ENCODE measurements at regions not wholly inside any gene's neighbourhood (a gene's known extent, or its start where the extent isn't known, plus 50 kb on each side); places are given as distances from the start of the nearest gene placed in this dataset.

- TF ChIP-seq, protein P1, sequence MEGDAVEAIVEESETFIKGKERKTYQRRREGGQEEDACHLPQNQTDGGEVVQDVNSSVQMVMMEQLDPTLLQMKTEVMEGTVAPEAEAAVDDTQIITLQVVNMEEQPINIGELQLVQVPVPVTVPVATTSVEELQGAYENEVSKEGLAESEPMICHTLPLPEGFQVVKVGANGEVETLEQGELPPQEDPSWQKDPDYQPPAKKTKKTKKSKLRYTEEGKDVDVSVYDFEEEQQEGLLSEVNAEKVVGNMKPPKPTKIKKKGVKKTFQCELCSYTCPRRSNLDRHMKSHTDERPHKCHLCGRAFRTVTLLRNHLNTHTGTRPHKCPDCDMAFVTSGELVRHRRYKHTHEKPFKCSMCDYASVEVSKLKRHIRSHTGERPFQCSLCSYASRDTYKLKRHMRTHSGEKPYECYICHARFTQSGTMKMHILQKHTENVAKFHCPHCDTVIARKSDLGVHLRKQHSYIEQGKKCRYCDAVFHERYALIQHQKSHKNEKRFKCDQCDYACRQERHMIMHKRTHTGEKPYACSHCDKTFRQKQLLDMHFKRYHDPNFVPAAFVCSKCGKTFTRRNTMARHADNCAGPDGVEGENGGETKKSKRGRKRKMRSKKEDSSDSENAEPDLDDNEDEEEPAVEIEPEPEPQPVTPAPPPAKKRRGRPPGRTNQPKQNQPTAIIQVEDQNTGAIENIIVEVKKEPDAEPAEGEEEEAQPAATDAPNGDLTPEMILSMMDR (IDR thresholded peaks at IDR 0.05; ENCODE audit: insufficient read depth, low read length, poor library complexity, severe bottlenecking) = no peak
- no peak for TF ChIP-seq EZH2phosphoT487 (conservative IDR thresholded peaks at IDR 0.05; ENCODE audit: low read length)
These were observed 90.4 kb downstream of the PLEKHG1 start for GRCh38 chr6:150689900-150690590.

Measured in SU-DHL-6 (cell line).